AG04449 (cell line): ENCODE measurements at regions not wholly inside any gene's neighbourhood (a gene's known extent, or its start where the extent isn't known, plus 50 kb on each side); places are given as distances from the start of the nearest gene placed in this dataset.

Experiments
- CTCF ChIA-PET: fragments of 350-600 bp; formaldehyde crosslinking; extraction: SDS; loops from one replicate; lab custom pipeline; 2021; ENCODE audit warnings: antibody characterized with exemption; lab: Yijun Ruan, JAX
- POLR2A ChIA-PET: fragments of 400-600, 350-600 bp; formaldehyde crosslinking; extraction: SDS; loops from one replicate; lab custom pipeline; 2020; ENCODE audit warnings: antibody characterized with exemption, inconsistent platforms; lab: Yijun Ruan, JAX
- DNase-seq: peaks from one replicate; pipeline ENCODE4 v3.0.0-alpha.2; 2010; ENCODE audit warnings: low read depth, low spot score
- H3K4me3 ChIP-seq: 2 replicates; pipeline ENCODE4 v1.5.1; 2011; ENCODE audit warnings: low read depth, mild to moderate bottlenecking, control low read depth, low read length
- CTCF ChIP-seq: IDR thresholded peaks from one replicate; pipeline ENCODE4 v1.5.1; 2011; ENCODE audit warnings: mild to moderate bottlenecking, moderate library complexity, low read length, control low read depth, inconsistent platforms; ENCODE audit not compliant: insufficient read depth; ENCODE audit errors: missing control alignments

- POLR2A ChIA-PET, result no interaction called here
- H3K4me3 ChIP-seq, result no peak overlapping the region
- DNase-seq, result no peak
- CTCF ChIA-PET, result no interaction called here
- TF ChIP-seq CTCF, result no peak
Observed at GRCh38 chr11:115042002-115042401, 363.7 kb downstream of the NXPE2 start.

GRCh38 chr11:115047631-115048030, 369.3 kb downstream of the NXPE2 start:
- TF ChIP-seq CTCF, result no peak
- no peak overlapping the region for H3K4me3 ChIP-seq
- POLR2A ChIA-PET, result no interaction called here
- CTCF ChIA-PET, result no interaction called here
- DNase-seq, result no peak

- no peak overlapping the region for H3K4me3 ChIP-seq
- no peak for DNase-seq
- no peak for TF ChIP-seq CTCF
- CTCF ChIA-PET, result no interaction called here
- POLR2A ChIA-PET, result no interaction called here
Observed at GRCh38 chr11:115049796-115050195, 371.5 kb downstream of the NXPE2 start.

- ChIA-PET CTCF (no interaction called here), POLR2A (no interaction called here)
- TF ChIP-seq CTCF, result no peak
- DNase-seq, result no peak
- H3K4me3 ChIP-seq, result no peak overlapping the region
Observed at GRCh38 chr11:115050756-115051155, 372.4 kb downstream of the NXPE2 start.

GRCh38 chr11:115051938-115052590, 373.7 kb downstream of the NXPE2 start:
- ChIA-PET CTCF (no interaction called here), POLR2A (no interaction called here)
- no peak overlapping the region for H3K4me3 ChIP-seq
- no peak for DNase-seq
- TF ChIP-seq CTCF, result no peak

GRCh38 chr11:115052601-115053000, 374.3 kb downstream of the NXPE2 start:
- no peak overlapping the region for H3K4me3 ChIP-seq
- no peak for DNase-seq
- TF ChIP-seq CTCF, result no peak
- ChIA-PET CTCF (no interaction called here), POLR2A (no interaction called here)
